Neutrophil (primary cell): ENCODE measurements at regions not wholly inside any gene's neighbourhood (a gene's known extent, or its start where the extent isn't known, plus 50 kb on each side); places are given as distances from the start of the nearest gene placed in this dataset.

Experiments used
- H3K27ac ChIP-seq: fragments of 200-600 bp; sonication (generic); 2 replicates; pipeline ENCODE4 v1.5.1; 2016; ENCODE audit warnings: mild to moderate bottlenecking, moderate library complexity
- H3K27me3 ChIP-seq: fragments of 200-600 bp; sonication (generic); 2 replicates; pipeline ENCODE4 v1.6.0; 2016; ENCODE audit warnings: mild to moderate bottlenecking
- H3K36me3 ChIP-seq: fragments of 200-600 bp; sonication (generic); 2 replicates; pipeline ENCODE4 v1.5.1; 2017
- H3K4me1 ChIP-seq, 2 experiments: fragments of 200-600 bp in 1 of 2; sonication (generic) in 1 of 2; 1 replicate in 1 of 2; 2 replicates in 1 of 2; pipeline versions ENCODE4 v1.5.1 to v1.6.1; 2013 to 2016; ENCODE audit warnings: low read depth in 1 of 2, low read length in 1 of 2, mild to moderate bottlenecking in 1 of 2, moderate library complexity in 1 of 2; ENCODE audit not compliant: control insufficient read depth in 1 of 2, insufficient read depth in 1 of 2
- H3K4me3 ChIP-seq, 2 experiments: fragments of 200-600 bp in 1 of 2; sonication (generic) in 1 of 2; 1 replicate in 1 of 2; 2 replicates in 1 of 2; pipeline ENCODE4 v1.5.1; 2013 to 2016; ENCODE audit warnings: low read depth in 1 of 2, low read length in 1 of 2, mild to moderate bottlenecking in 1 of 2, moderate library complexity in 1 of 2
- H3K9me3 ChIP-seq: fragments of 200-600 bp; sonication (generic); 2 replicates; pipeline ENCODE4 v1.5.1; 2016
- CTCF ChIP-seq: fragments of 200-600 bp; sonication (generic); IDR thresholded peaks from 2 replicates; pipeline ENCODE4 v1.5.1; 2016; ENCODE audit warnings: antibody characterized with exemption

GRCh38 chr4:147430111-147430510 lies 50.8 kb upstream of the EDNRA start:
- Histone ChIP-seq H3K4me1 (no peaks in the 10 kb centered on the region), H3K27me3 (no peaks in the 10 kb centered on the region), H3K27ac (no peak overlapping the region), H3K36me3 (no peaks in the 10 kb centered on the region), H3K9me3 (no peaks in the 10 kb centered on the region), H3K4me3 (no peak overlapping the region)
- TF ChIP-seq CTCF: no peak
